Retina (tissue), 1 donor: ENCODE measurements at regions not wholly inside any gene's neighbourhood (a gene's known extent, or its start where the extent isn't known, plus 50 kb on each side); places are given as distances from the start of the nearest gene placed in this dataset.
A peak's percentile ranks its signal among the peaks of the same experiment; 100 is the strongest.
"Not testable (repeated sequence)": the region's sequence is repeated elsewhere in the genome, so short reads cannot be mapped to it uniquely, and the experiment has no call there.

Experiments
- DNase-seq: peaks from one replicate; pipeline ENCODE4 v3.0.0-alpha.2; 2016

GRCh38 chr6:92496527-92496926 lies 922.8 kb downstream of the EPHA7 start:
- no peak for DNase-seq

- no peak for DNase-seq
Measured at GRCh38 chr6:92495242-92495641, 924.1 kb downstream of the EPHA7 start.

GRCh38 chr6:92485487-92485886 lies 933.9 kb downstream of the EPHA7 start:
- DNase-seq: no peak

GRCh38 chr6:92479831-92480230 lies 939.5 kb downstream of the EPHA7 start:
- peak; percentile 14 for DNase-seq

- DNase-seq: no peak
Measured at GRCh38 chr6:92473056-92473455, 946.3 kb downstream of the EPHA7 start.

GRCh38 chr6:92469186-92469828 lies 950.1 kb downstream of the EPHA7 start:
- DNase-seq: no peak

GRCh38 chr6:92468066-92468465 lies 951.3 kb downstream of the EPHA7 start:
- DNase-seq: no peak

GRCh38 chr6:92460133-92460532 lies 959.2 kb downstream of the EPHA7 start:
- DNase-seq: no peak

- DNase-seq: no peak
Measured at GRCh38 chr6:92459606-92460005, 959.8 kb downstream of the EPHA7 start.

- DNase-seq: no peak
Measured at GRCh38 chr6:92446052-92446451, 973.3 kb downstream of the EPHA7 start.

- DNase-seq: no peak
Measured at GRCh38 chr6:92433911-92434310, 985.4 kb downstream of the EPHA7 start.

GRCh38 chr6:92431502-92431901 lies 987.9 kb downstream of the EPHA7 start:
- no peak for DNase-seq

GRCh38 chr6:92428448-92428847 lies 990.9 kb downstream of the EPHA7 start:
- DNase-seq: no peak

- DNase-seq: no peak
Measured at GRCh38 chr6:92427453-92427852, 991.9 kb downstream of the EPHA7 start.

- DNase-seq: no peak
Measured at GRCh38 chr6:92415656-92416055, 1003.7 kb downstream of the EPHA7 start.

GRCh38 chr6:92408350-92408749 lies 1011.0 kb downstream of the EPHA7 start:
- no peak for DNase-seq

GRCh38 chr6:92404281-92404680 lies 1015.1 kb downstream of the EPHA7 start:
- DNase-seq: no peak

- no peak for DNase-seq
Measured at GRCh38 chr6:92399911-92400310, 1019.4 kb downstream of the EPHA7 start.

GRCh38 chr6:92388706-92389105 lies 1030.7 kb downstream of the EPHA7 start:
- DNase-seq: not testable (repeated sequence)

- no peak for DNase-seq
Measured at GRCh38 chr6:92380803-92381601, 1038.4 kb downstream of the EPHA7 start.

GRCh38 chr6:92377137-92377536 lies 1042.2 kb downstream of the EPHA7 start:
- DNase-seq: no peak

GRCh38 chr6:92376691-92377090 lies 1042.7 kb downstream of the EPHA7 start:
- DNase-seq: no peak

GRCh38 chr6:92371211-92372208 lies 1047.8 kb downstream of the EPHA7 start:
- DNase-seq: no peak
